ENCODE measurements at regions not wholly inside any gene's neighbourhood (a gene's known extent, or its start where the extent isn't known, plus 50 kb on each side); places are given as distances from the start of the nearest gene placed in this dataset.

DNA sequence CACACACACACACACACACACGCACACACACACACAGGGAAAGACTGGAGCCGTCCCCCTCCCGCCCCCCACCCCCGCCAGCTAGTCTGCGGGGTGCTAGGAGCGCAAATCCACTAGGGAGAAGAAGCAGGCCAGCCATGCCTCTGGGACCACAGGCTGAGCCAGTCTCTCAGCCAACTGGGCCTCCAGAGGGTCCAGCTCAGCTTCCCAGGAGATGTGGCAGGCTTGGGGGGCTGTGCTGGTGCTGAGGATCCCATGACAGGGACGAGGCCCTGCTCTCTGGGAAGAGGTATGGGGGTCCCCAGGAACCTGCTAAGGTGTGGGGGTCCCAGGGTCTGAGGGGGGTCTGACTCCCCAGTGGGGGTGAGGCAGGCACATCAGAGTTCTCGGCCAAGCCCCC, 133.5 kb downstream of the NCOR2 start:
- H3K4me3 ChIP-seq (ENCODE audit: low read depth, low read length), result no peak overlapping the region

DNA sequence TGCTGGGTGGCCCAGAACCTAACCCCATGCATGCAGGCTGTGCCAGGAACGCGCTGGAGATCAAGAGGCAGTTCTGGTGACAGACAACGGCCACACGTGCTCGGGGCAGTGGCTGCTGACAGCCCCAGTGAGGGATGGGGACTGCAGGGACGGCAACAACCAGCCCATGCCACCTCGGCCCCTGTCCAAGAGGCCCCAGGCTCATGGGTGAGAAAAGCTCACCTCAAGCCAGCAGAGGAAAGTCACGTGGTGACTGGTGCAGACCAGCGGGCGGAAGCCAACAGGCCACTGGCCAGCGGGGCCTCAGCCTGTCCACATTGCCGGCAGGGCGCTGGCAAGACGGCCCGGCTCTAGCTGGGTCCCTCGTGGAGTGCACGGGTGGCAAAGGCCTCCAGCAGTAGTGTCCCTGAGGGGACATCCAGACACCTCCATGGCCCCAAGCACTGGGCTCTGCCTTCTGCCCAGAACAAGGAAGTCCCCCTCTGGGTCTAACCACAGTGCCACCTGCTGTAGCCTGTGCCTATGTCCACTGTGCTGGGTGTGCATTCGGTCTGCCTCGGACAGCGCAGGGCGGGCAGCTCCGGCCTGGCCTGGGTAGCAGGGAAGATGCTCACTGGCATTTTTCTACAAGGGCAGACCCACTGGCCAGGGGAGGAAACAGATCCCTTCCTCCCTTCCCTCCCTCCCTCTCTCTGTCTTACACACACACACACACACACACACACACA, 134.1 kb downstream of the NCOR2 start:
- H3K4me3 ChIP-seq (ENCODE audit: low read depth, low read length), result no peak overlapping the region
- TF ChIP-seq, protein P1, sequence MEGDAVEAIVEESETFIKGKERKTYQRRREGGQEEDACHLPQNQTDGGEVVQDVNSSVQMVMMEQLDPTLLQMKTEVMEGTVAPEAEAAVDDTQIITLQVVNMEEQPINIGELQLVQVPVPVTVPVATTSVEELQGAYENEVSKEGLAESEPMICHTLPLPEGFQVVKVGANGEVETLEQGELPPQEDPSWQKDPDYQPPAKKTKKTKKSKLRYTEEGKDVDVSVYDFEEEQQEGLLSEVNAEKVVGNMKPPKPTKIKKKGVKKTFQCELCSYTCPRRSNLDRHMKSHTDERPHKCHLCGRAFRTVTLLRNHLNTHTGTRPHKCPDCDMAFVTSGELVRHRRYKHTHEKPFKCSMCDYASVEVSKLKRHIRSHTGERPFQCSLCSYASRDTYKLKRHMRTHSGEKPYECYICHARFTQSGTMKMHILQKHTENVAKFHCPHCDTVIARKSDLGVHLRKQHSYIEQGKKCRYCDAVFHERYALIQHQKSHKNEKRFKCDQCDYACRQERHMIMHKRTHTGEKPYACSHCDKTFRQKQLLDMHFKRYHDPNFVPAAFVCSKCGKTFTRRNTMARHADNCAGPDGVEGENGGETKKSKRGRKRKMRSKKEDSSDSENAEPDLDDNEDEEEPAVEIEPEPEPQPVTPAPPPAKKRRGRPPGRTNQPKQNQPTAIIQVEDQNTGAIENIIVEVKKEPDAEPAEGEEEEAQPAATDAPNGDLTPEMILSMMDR (IDR thresholded peaks at IDR 0.05; ENCODE audit: low read depth, low read length, missing control alignments), result no peak
- DNase-seq (ENCODE audit: low read depth), result no peak
- in situ Hi-C loops (cut with HindIII; ENCODE audit: low sequenced_read_pairs), result no loop called here

More for the DNA sequence above, 133.5 kb downstream of the NCOR2 start:
- no peak for DNase-seq (ENCODE audit: low read depth)
- TF ChIP-seq, protein P1 (IDR thresholded peaks at IDR 0.05; ENCODE audit: low read depth, low read length, missing control alignments), result no peak
- in situ Hi-C loops (cut with HindIII; ENCODE audit: low sequenced_read_pairs), result no loop called here

DNA sequence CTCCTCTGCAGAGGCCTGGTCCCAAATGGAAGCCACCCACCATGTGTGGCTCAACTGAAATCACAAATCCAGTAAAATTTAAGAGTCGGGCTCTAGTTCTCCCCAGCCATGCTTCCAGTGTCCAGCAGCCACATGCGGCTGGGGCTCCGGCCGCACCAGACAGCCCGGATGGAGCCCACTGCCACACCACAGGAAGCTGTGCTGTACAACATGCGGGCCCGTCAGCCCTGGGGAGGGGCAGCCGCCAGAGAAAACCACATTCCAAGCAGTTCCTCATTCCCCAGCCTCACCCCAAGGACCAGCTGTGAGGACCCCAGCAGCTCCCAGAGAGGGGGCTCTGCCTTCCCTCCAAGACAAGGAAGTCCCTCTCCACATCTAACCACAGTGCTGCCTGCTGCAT, 135.0 kb downstream of the NCOR2 start:
- TF ChIP-seq, protein P1 (IDR thresholded peaks at IDR 0.05; ENCODE audit: low read depth, low read length, missing control alignments), result no peak
- in situ Hi-C loops (cut with HindIII; ENCODE audit: low sequenced_read_pairs), result no loop called here
- H3K4me3 ChIP-seq (ENCODE audit: low read depth, low read length), result no peak overlapping the region
- no peak for DNase-seq (ENCODE audit: low read depth)

DNA sequence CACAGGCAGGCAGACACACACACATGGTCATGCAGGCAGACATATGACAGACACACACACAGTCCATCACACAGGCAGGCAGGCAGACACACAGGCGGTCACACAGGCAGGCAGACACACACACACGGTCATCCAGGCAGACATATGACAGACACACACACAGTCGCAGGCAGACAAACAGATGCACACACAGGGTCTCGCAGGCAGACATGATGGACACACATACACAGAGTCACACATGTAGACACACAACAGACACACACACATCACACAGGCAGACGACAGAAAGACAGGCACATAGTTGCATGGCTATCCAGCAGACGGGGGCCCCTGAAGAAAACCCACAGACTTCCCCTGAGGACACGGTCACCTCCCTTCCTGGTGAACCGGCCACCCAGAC, 135.4 kb downstream of the NCOR2 start:
- H3K4me3 ChIP-seq (ENCODE audit: low read depth, low read length), result no peak overlapping the region
- DNase-seq (ENCODE audit: low read depth), result no peak
- in situ Hi-C loops (cut with HindIII; ENCODE audit: low sequenced_read_pairs), result no loop called here
- TF ChIP-seq, protein P1 (IDR thresholded peaks at IDR 0.05; ENCODE audit: low read depth, low read length, missing control alignments), result no peak

DNA sequence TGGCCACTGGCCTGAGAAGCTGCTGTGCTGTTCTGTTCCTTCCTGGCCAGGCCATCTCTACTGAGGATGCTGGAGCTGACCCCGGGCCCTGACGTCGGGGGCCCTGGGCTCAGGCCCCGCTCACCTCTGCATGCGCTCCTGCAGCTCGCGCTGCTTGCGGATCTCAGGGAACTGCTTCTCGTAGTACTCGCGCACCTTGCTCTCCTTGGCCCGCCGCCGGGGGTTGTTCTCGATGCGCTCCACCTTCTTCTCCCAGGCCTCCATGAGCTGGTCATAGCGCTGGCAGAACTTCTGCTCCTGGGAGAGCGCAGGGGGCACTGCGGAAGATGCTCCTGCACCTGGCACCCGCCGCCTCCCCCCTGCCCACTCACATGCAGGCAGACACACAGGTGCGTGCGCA, 135.6 kb downstream of the RFLNA start:
- DNase-seq (ENCODE audit: low read depth), result no peak
- H3K4me3 ChIP-seq (ENCODE audit: low read depth, low read length), result no peak overlapping the region

DNA sequence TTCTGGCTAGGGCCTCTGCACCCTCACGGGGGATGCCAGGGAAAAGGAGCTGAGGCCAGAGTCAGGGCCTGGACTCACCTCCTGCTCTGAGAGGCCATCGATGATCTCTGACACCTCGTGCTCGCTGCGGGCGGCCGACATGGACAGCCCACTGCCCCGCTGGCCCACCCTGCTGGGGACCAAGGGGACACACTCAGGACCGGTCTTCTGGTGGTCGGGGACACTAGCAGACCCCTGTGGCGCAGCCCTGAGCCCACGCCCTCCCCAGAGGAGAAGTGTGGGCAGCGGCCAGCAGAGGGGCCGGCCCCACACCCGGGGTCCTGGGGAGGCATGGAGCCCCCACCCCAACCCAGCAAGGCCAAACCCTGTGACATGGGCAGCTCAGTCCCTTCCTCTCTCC, 134.6 kb downstream of the RFLNA start:
- TF ChIP-seq, protein P1 (IDR thresholded peaks at IDR 0.05; ENCODE audit: low read depth, low read length, missing control alignments), result no peak
- no peak overlapping the region for H3K4me3 ChIP-seq (ENCODE audit: low read depth, low read length)
- in situ Hi-C loops (cut with HindIII; ENCODE audit: low sequenced_read_pairs), result no loop called here
- no peak for DNase-seq (ENCODE audit: low read depth)

More for the DNA sequence above, 135.6 kb downstream of the RFLNA start:
- TF ChIP-seq, protein P1 (IDR thresholded peaks at IDR 0.05; ENCODE audit: low read depth, low read length, missing control alignments), result no peak
- in situ Hi-C loops (cut with HindIII; ENCODE audit: low sequenced_read_pairs), result no loop called here
